ENCODE measurements at regions not wholly inside any gene's neighbourhood (a gene's known extent, or its start where the extent isn't known, plus 50 kb on each side); places are given as distances from the start of the nearest gene placed in this dataset.
"Not testable (repeated sequence)": the region's sequence is repeated elsewhere in the genome, so short reads cannot be mapped to it uniquely, and the experiment has no call there.

DNA sequence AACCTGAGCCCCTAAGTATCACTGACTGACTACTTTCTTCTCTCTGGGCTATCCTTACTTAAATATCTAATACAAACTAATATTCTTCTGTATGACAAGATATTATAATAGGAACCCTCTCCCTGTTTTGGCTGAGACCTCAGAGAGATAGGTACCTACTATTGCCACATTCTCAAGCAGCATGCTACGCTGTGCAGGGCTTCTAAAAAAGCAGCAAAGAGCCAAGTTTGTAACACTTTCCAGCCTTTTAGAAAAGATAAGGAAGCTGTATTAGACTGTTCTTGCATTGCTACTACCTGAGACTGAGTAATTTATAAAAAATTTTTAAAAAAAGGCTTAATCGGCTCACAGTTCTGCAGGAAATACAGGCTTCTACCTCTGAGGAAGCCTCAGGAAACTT is 126.8 kb upstream of the ABI3BP start:
- no peak overlapping the region for H3K27ac Mint-ChIP-seq (ENCODE audit: unreplicated experiment)
- H3K27me3 Mint-ChIP-seq (ENCODE audit: unreplicated experiment), result no peaks in the 10 kb centered on the region
- no peaks in the 10 kb centered on the region for H3K9me3 Mint-ChIP-seq (ENCODE audit: low read depth, unreplicated experiment)
- CTCF ChIA-PET, result no interaction called here
- TF ChIP-seq, protein P1, sequence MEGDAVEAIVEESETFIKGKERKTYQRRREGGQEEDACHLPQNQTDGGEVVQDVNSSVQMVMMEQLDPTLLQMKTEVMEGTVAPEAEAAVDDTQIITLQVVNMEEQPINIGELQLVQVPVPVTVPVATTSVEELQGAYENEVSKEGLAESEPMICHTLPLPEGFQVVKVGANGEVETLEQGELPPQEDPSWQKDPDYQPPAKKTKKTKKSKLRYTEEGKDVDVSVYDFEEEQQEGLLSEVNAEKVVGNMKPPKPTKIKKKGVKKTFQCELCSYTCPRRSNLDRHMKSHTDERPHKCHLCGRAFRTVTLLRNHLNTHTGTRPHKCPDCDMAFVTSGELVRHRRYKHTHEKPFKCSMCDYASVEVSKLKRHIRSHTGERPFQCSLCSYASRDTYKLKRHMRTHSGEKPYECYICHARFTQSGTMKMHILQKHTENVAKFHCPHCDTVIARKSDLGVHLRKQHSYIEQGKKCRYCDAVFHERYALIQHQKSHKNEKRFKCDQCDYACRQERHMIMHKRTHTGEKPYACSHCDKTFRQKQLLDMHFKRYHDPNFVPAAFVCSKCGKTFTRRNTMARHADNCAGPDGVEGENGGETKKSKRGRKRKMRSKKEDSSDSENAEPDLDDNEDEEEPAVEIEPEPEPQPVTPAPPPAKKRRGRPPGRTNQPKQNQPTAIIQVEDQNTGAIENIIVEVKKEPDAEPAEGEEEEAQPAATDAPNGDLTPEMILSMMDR (IDR thresholded peaks at IDR 0.05; ENCODE audit: unreplicated experiment), result no peak
- no peak overlapping the region for H3K4me3 Mint-ChIP-seq (ENCODE audit: low read depth, unreplicated experiment)
- peaks cover 10% of the 10 kb centered on the region for H3K4me1 Mint-ChIP-seq (ENCODE audit: low read depth, unreplicated experiment)
- H3K36me3 Mint-ChIP-seq (ENCODE audit: insufficient read depth, unreplicated experiment), result no peaks in the 10 kb centered on the region
- DNase-seq, result no peak
- BruUV-seq (replicated peaks), result no TSS peak
- intact Hi-C loops (cut with micrococcal nuclease; ENCODE audit: unreplicated experiment), result no loop called here

DNA sequence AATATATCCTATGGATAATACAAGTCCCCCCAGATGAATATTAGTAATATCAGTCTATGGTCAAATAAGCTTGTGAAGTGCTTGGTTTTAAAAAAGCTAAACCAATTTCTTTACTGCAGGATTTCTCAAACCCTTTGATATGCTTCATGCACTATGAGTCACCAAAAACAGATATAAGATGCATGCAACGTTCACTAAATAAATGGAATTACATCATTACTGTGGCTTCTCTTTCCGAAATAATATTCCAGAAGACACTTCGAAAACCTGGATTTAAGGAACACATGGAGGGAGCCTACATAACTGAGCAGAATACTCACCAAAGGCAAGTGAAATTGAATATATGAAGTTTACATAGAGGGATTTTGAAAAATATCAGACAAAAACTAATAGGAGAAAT is 126.3 kb upstream of the ABI3BP start:
- H3K4me1 Mint-ChIP-seq (ENCODE audit: low read depth, unreplicated experiment), result peaks cover 10% of the 10 kb centered on the region
- BruUV-seq (replicated peaks), result no TSS peak
- CTCF ChIA-PET, result no interaction called here
- TF ChIP-seq, protein P1 (IDR thresholded peaks at IDR 0.05; ENCODE audit: unreplicated experiment), result no peak
- no peak for DNase-seq
- intact Hi-C loops (cut with micrococcal nuclease; ENCODE audit: unreplicated experiment), result no loop called here
- no peaks in the 10 kb centered on the region for H3K9me3 Mint-ChIP-seq (ENCODE audit: low read depth, unreplicated experiment)
- H3K4me3 Mint-ChIP-seq (ENCODE audit: low read depth, unreplicated experiment), result no peak overlapping the region
- no peaks in the 10 kb centered on the region for H3K36me3 Mint-ChIP-seq (ENCODE audit: insufficient read depth, unreplicated experiment)
- no peak overlapping the region for H3K27ac Mint-ChIP-seq (ENCODE audit: unreplicated experiment)
- no peaks in the 10 kb centered on the region for H3K27me3 Mint-ChIP-seq (ENCODE audit: unreplicated experiment)

DNA sequence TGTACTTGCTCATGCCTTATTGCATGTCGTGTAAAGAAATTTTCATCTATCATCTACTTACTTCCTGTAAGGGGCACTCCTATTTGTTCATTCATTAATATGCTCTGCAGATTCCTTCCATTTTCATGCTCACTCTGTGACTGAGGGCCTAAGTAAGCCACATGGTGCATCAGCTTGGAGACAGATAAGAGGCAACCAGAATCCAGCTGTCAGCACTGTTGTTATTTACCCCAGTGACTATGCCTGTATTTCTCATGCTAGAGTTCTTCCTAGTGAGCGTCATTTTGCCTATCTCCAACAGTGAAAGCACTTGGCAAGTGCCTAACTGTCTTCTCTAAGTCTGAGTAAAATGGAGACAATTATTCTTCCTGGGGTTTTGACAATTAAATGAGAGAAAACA is 124.8 kb upstream of the ABI3BP start:
- intact Hi-C loops (cut with micrococcal nuclease; ENCODE audit: unreplicated experiment), result no loop called here
- CTCF ChIA-PET, result no interaction called here
- H3K9me3 Mint-ChIP-seq (ENCODE audit: low read depth, unreplicated experiment), result no peaks in the 10 kb centered on the region
- H3K4me3 Mint-ChIP-seq (ENCODE audit: low read depth, unreplicated experiment), result no peak overlapping the region
- BruUV-seq (replicated peaks), result no TSS peak
- H3K27me3 Mint-ChIP-seq (ENCODE audit: unreplicated experiment), result no peaks in the 10 kb centered on the region
- H3K27ac Mint-ChIP-seq (ENCODE audit: unreplicated experiment), result no peak overlapping the region
- H3K4me1 Mint-ChIP-seq (ENCODE audit: low read depth, unreplicated experiment), result peaks cover 6% of the 10 kb centered on the region
- TF ChIP-seq, protein P1 (IDR thresholded peaks at IDR 0.05; ENCODE audit: unreplicated experiment), result no peak
- DNase-seq, result no peak
- H3K36me3 Mint-ChIP-seq (ENCODE audit: insufficient read depth, unreplicated experiment), result no peaks in the 10 kb centered on the region

DNA sequence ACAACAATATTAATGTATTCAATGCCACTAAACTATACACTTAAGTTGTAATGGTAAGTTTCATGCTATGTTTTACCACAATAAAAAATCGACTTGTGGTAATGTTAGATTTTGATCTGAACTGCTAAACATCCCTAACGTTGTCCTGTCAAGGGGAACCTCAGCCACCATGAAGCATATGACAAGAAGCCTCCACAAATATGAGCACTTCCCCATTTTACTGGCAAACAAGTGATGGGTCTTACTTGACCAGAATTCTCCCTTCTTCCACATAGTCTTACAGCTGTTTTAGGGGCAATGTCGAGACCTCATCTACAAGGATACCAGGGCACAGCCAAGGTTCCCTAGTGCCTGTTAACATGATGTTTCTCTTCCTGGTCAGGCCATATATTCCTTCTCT is 124.2 kb upstream of the ABI3BP start:
- DNase-seq, result no peak
- intact Hi-C loops (cut with micrococcal nuclease; ENCODE audit: unreplicated experiment), result no loop called here
- H3K27me3 Mint-ChIP-seq (ENCODE audit: unreplicated experiment), result no peaks in the 10 kb centered on the region
- TF ChIP-seq, protein P1 (IDR thresholded peaks at IDR 0.05; ENCODE audit: unreplicated experiment), result no peak
- H3K27ac Mint-ChIP-seq (ENCODE audit: unreplicated experiment), result no peak overlapping the region
- no peaks in the 10 kb centered on the region for H3K36me3 Mint-ChIP-seq (ENCODE audit: insufficient read depth, unreplicated experiment)
- no peak overlapping the region for H3K4me3 Mint-ChIP-seq (ENCODE audit: low read depth, unreplicated experiment)
- CTCF ChIA-PET, result no interaction called here
- BruUV-seq (replicated peaks), result no TSS peak
- H3K9me3 Mint-ChIP-seq (ENCODE audit: low read depth, unreplicated experiment), result no peaks in the 10 kb centered on the region
- H3K4me1 Mint-ChIP-seq (ENCODE audit: low read depth, unreplicated experiment), result peaks cover under 1% of the 10 kb centered on the region

DNA sequence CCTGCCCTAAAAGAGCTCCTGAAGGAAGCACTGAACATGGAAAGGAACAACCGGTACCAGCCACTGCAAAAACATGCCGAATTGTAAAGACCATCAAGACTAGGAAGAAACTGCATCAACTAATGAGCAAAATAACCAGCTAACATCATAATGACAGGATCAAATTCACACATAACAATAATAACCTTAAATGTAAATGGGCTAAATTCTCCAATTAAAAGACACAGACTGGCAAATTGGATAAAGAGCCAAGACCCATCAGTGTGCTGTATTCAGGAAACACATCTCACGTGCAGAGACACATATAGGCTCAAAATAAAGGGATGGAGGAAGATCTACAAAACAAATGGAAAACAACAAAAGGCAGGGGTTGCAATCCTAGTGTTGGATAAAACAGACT is 117.1 kb upstream of the ABI3BP start:
- intact Hi-C loops (cut with micrococcal nuclease; ENCODE audit: unreplicated experiment); H3K4me1 Mint-ChIP-seq (ENCODE audit: low read depth, unreplicated experiment); CTCF ChIA-PET; BruUV-seq (replicated peaks); H3K27ac Mint-ChIP-seq (ENCODE audit: unreplicated experiment); H3K9me3 Mint-ChIP-seq (ENCODE audit: low read depth, unreplicated experiment); H3K36me3 Mint-ChIP-seq (ENCODE audit: insufficient read depth, unreplicated experiment); DNase-seq; H3K4me3 Mint-ChIP-seq (ENCODE audit: low read depth, unreplicated experiment); H3K27me3 Mint-ChIP-seq (ENCODE audit: unreplicated experiment): not testable (repeated sequence)

Data from Calu3 (cell line).